ENCODE measurements at regions not wholly inside any gene's neighbourhood (a gene's known extent, or its start where the extent isn't known, plus 50 kb on each side); places are given as distances from the start of the nearest gene placed in this dataset.
A peak's percentile ranks its signal among the peaks of the same experiment; 100 is the strongest.

- H3K27me3 ChIP-seq = no peaks in the 10 kb centered on the region
- DNase-seq = no peak
- H3K27ac ChIP-seq = no peak overlapping the region
- H3K36me3 ChIP-seq = no peaks in the 10 kb centered on the region
- no peak overlapping the region for H3K4me3 ChIP-seq
- H3K9me3 ChIP-seq (replicated peaks) = no peaks in the 10 kb centered on the region
- H3K4me1 ChIP-seq = no peaks in the 10 kb centered on the region
Measured at GRCh38 chr21:28833609-28834008, 159.1 kb downstream of the LTN1 start.

- H3K36me3 ChIP-seq = no peaks in the 10 kb centered on the region
- no peak for DNase-seq
- H3K4me3 ChIP-seq = no peak overlapping the region
- no peak overlapping the region for H3K27ac ChIP-seq
- H3K27me3 ChIP-seq = no peaks in the 10 kb centered on the region
- no peaks in the 10 kb centered on the region for H3K4me1 ChIP-seq
- H3K9me3 ChIP-seq (replicated peaks) = no peaks in the 10 kb centered on the region
Measured at GRCh38 chr21:28833182-28833581, 159.5 kb downstream of the LTN1 start.

- no peak for DNase-seq
- H3K27ac ChIP-seq = no peak overlapping the region
- no peaks in the 10 kb centered on the region for H3K36me3 ChIP-seq
- H3K4me1 ChIP-seq = no peaks in the 10 kb centered on the region
- no peaks in the 10 kb centered on the region for H3K9me3 ChIP-seq (replicated peaks)
- H3K27me3 ChIP-seq = no peaks in the 10 kb centered on the region
- H3K4me3 ChIP-seq = no peak overlapping the region
Measured at GRCh38 chr21:28832715-28833061, 160.0 kb downstream of the LTN1 start.

DNA sequence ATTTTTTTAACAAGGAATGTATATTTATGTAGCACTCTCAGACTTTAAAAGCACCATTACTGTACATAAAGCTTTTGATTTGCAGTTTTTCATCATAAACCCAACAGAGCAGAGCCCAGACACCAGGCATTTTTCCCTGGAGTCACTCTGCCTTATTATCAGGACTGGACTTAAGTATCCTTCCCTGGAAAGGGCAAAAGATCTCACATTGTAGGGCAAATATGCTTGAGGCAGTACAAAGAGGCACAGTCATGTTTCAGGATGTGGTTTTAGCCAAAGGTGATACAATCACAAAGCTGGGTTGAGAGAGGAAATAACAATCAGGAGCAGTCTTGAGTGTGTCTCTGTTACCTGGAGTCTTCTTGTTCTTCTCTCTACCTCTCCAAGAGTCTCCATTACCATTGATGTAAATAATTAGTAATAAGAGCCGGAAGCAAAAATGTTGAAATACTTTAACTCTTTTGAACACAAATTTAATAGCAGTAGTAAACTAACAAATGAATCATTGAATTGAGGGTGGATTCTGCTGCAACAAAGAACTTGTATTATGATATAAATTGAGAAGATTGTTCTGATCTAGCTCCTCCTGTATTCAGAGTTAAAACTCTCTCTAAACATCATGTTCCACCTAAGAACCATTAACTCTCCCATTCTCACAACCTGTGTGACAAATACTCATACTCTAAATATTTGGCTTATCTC is 160.5 kb downstream of the LTN1 start:
- Histone ChIP-seq H3K4me1 (no peaks in the 10 kb centered on the region), H3K4me3 (no peak overlapping the region), H3K27ac (no peak overlapping the region), H3K27me3 (no peaks in the 10 kb centered on the region), H3K36me3 (no peaks in the 10 kb centered on the region), H3K9me3 (replicated peaks) (no peaks in the 10 kb centered on the region)
- peak in 1 of 2 experiments; percentile 8 for DNase-seq

DNA sequence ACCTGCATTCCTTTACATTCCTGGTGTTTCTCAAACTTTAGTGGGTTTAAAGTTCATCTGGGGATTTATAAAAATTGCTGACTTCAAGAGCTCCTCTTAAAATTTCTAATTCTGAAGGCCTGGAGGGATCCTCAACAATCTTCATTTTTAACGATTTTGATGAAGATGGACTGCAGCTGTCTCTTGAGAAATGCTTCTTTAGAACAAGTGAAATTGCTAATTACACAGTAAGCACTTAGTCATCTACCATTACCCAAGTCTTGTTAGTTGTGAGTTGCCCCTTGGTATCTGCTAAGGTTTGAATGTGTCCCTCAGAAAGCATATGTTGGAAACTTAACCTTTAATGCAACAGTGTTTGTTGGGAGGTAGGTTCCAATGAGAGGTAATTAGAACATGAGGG is 163.7 kb downstream of the LTN1 start:
- no peaks in the 10 kb centered on the region for H3K4me1 ChIP-seq
- no peak overlapping the region for H3K27ac ChIP-seq
- no peaks in the 10 kb centered on the region for H3K9me3 ChIP-seq (replicated peaks)
- no peak for DNase-seq
- no peak overlapping the region for H3K4me3 ChIP-seq
- 0 out of 2 replicates have a peak, but pooled peaks cover 4% of the 10 kb centered on the region for H3K27me3 ChIP-seq
- H3K36me3 ChIP-seq = no peaks in the 10 kb centered on the region

- no peaks in the 10 kb centered on the region for H3K9me3 ChIP-seq (replicated peaks)
- H3K4me3 ChIP-seq = no peak overlapping the region
- no peaks in the 10 kb centered on the region for H3K36me3 ChIP-seq
- no peak for DNase-seq
- 0 out of 2 replicates have a peak, but pooled peaks cover 4% of the 10 kb centered on the region for H3K27me3 ChIP-seq
- H3K27ac ChIP-seq = no peak overlapping the region
- no peaks in the 10 kb centered on the region for H3K4me1 ChIP-seq
Measured at GRCh38 chr21:28828021-28828420, 164.7 kb downstream of the LTN1 start.

DNA sequence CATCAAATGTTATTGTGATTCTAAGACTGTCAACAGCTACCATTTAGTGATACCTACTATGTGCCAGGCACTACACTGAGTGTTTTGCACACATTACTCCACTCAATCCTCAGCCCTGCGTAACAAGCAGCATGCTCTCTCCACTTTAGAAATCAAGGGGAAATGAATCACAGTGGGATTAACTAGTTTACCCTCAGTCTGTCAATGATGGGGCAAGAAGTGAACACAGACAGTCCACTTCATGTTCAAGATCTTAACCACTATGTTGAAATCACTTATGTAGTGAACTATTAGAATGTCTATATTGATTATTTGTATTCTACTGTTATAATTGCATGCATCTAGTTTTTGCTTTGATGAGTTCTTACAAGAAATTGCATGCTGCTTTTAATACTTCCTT is 165.3 kb downstream of the LTN1 start:
- Histone ChIP-seq H3K36me3 (no peaks in the 10 kb centered on the region), H3K9me3 (replicated peaks) (no peaks in the 10 kb centered on the region), H3K27me3 (0 out of 2 replicates have a peak, but pooled peaks cover 4% of the 10 kb centered on the region), H3K4me3 (no peak overlapping the region), H3K4me1 (no peaks in the 10 kb centered on the region), H3K27ac (no peak overlapping the region)
- DNase-seq = no peak

- H3K4me1 ChIP-seq = no peaks in the 10 kb centered on the region
- no peak for DNase-seq
- H3K36me3 ChIP-seq = no peaks in the 10 kb centered on the region
- H3K27ac ChIP-seq = no peak overlapping the region
- no peaks in the 10 kb centered on the region for H3K9me3 ChIP-seq (replicated peaks)
- H3K4me3 ChIP-seq = no peak overlapping the region
- 0 out of 2 replicates have a peak, but pooled peaks cover 4% of the 10 kb centered on the region for H3K27me3 ChIP-seq
Measured at GRCh38 chr21:28826569-28826968, 166.1 kb downstream of the LTN1 start.

DNA sequence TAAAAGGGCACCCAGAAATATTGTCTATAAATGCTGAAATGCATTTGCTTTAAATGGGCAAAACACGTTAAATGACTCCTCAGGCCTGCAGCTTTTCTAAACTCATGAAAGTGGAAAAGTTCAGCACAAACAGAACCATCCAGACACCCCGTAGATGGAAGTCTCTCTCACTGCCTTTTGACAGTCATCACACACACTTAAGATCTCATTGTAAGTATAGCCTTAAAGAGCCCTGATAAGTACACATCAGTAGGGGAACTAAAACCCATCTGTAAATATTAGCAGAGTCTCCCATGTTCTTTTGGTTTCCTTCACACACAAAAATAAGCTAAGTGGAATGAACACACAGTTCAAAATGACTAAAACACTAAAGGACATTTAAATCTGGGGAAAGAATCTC is 166.7 kb downstream of the LTN1 start:
- no peak for DNase-seq
- no peaks in the 10 kb centered on the region for H3K36me3 ChIP-seq
- H3K4me3 ChIP-seq = no peak overlapping the region
- no peak overlapping the region for H3K27ac ChIP-seq
- 0 out of 2 replicates have a peak, but pooled peaks cover 4% of the 10 kb centered on the region for H3K27me3 ChIP-seq
- H3K9me3 ChIP-seq (replicated peaks) = no peaks in the 10 kb centered on the region
- H3K4me1 ChIP-seq = no peaks in the 10 kb centered on the region

- Histone ChIP-seq H3K27ac (no peak overlapping the region), H3K4me3 (no peak overlapping the region), H3K9me3 (replicated peaks) (no peaks in the 10 kb centered on the region), H3K36me3 (no peaks in the 10 kb centered on the region), H3K27me3 (0 out of 2 replicates have a peak, but pooled peaks cover 4% of the 10 kb centered on the region), H3K4me1 (no peaks in the 10 kb centered on the region)
- DNase-seq = no peak
Measured at GRCh38 chr21:28823429-28823828, 169.2 kb downstream of the LTN1 start.

- no peaks in the 10 kb centered on the region for H3K4me1 ChIP-seq
Measured at GRCh38 chr21:28822486-28823335, 170.0 kb downstream of the LTN1 start.

DNA sequence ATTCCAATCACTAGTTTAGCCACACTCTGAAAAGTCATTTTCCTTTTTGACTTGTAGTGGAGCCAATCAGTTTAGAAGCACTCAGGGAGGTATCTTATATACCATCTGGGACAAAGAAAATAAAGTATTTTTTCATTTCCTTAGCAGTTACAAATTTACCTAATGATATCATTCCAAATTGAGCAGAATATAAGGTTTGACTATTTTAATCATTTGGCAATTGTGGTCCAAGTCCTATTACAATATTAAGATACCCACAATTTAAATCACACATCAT is 170.6 kb downstream of the LTN1 start:
- no peak overlapping the region for H3K4me3 ChIP-seq
- H3K27ac ChIP-seq = no peak overlapping the region
- H3K36me3 ChIP-seq = no peaks in the 10 kb centered on the region
- no peaks in the 10 kb centered on the region for H3K9me3 ChIP-seq (replicated peaks)
- H3K4me1 ChIP-seq = no peaks in the 10 kb centered on the region
- H3K27me3 ChIP-seq = 0 out of 2 replicates have a peak, but pooled peaks cover 4% of the 10 kb centered on the region
- no peak for DNase-seq

More at GRCh38 chr21:28822486-28823335, 170.0 kb downstream of the LTN1 start:
- H3K9me3 ChIP-seq (replicated peaks) = no peaks in the 10 kb centered on the region
- no peak overlapping the region for H3K27ac ChIP-seq
- H3K4me3 ChIP-seq = no peak overlapping the region
- DNase-seq = no peak
- 0 out of 2 replicates have a peak, but pooled peaks cover 4% of the 10 kb centered on the region for H3K27me3 ChIP-seq
- H3K36me3 ChIP-seq = no peaks in the 10 kb centered on the region

DNA sequence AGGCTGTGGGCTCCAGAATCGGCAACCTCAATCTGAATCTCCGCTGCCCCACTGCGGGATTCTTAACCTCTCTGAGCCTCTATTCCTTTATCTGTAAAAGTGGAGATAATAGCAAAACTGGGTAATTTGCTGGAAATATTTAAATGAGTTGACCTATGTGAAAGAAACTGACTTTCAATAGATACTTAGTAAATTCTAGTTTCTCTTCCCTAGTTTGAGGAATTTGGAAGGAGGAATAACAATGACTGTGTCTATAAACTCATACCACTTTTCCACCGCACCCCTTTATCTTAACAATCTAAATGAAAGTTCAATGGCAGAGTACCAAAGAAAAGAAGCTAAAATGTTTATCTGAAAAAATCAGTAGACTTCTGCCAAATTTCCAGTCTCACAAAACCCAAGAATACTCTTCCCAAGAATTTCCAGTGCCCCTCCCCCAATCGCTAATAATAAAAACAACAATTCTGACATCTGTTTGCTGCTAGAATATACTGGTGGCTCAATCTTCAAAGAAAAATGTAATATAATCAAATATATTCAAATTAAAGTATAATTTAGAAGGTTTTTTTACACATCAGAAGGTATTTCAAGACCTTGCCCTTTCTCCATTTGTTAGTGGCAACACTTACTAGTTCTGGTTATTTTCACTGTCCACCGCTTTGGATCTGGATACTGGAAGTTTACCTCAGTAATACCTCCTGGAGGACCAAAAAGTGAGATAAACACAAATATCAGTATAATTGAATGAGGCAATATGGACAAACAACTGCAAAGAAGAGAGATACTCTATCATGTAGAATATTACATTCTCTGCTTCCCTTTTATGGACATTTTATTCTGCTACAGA is 171.2 kb downstream of the LTN1 start:
- no peak for DNase-seq
- Histone ChIP-seq H3K4me3 (no peak overlapping the region), H3K27me3 (0 out of 2 replicates have a peak, but pooled peaks cover 2% of the 10 kb centered on the region), H3K27ac (no peak overlapping the region), H3K9me3 (replicated peaks) (no peaks in the 10 kb centered on the region), H3K36me3 (no peaks in the 10 kb centered on the region), H3K4me1 (no peaks in the 10 kb centered on the region)

GRCh38 chr21:28818663-28819278 is 173.9 kb downstream of the LTN1 start:
- no peaks in the 10 kb centered on the region for H3K4me1 ChIP-seq
- no peak overlapping the region for H3K27ac ChIP-seq
- no peaks in the 10 kb centered on the region for H3K36me3 ChIP-seq
- no peak for DNase-seq
- H3K27me3 ChIP-seq = no peaks in the 10 kb centered on the region
- no peak overlapping the region for H3K4me3 ChIP-seq
- H3K9me3 ChIP-seq (replicated peaks) = no peaks in the 10 kb centered on the region
